Nephron (organoid): ENCODE measurements at regions not wholly inside any gene's neighbourhood (a gene's known extent, or its start where the extent isn't known, plus 50 kb on each side); places are given as distances from the start of the nearest gene placed in this dataset.

Source experiments
- H3K27ac Mint-ChIP-seq, 3 experiments: 2 replicates each; pipeline ENCODE4 v1.8.0; 2020; ENCODE audit warnings: mixed read lengths in 3 of 3, mild to moderate bottlenecking in 2 of 3, moderate library complexity in 1 of 3
- H3K27me3 Mint-ChIP-seq: 2 replicates; pipeline ENCODE4 v1.8.0; 2021; ENCODE audit warnings: low read depth, mild to moderate bottlenecking, moderate library complexity, mixed read lengths
- H3K36me3 Mint-ChIP-seq: 2 replicates; pipeline ENCODE4 v1.8.0; 2020; ENCODE audit warnings: low read depth, mixed read lengths
- H3K4me1 Mint-ChIP-seq: 2 replicates; pipeline ENCODE4 v1.8.0; 2020; ENCODE audit warnings: mixed read lengths
- H3K4me3 Mint-ChIP-seq, 3 experiments: 2 replicates each; pipeline ENCODE4 v1.8.0; 2020; ENCODE audit warnings: mild to moderate bottlenecking in 3 of 3, mixed read lengths in 3 of 3, moderate library complexity in 2 of 3
- H3K9me3 Mint-ChIP-seq: 2 replicates; pipeline ENCODE4 v1.8.0; 2020; ENCODE audit warnings: mixed read lengths
- TF ChIP-seq, protein P1 (sequence below), 3 experiments: fragments of 200-600 bp; sonication (generic); IDR thresholded peaks; one replicate each; pipeline ENCODE4 v1.5.0; 2021; ENCODE audit warnings: antibody characterized with exemption in 3 of 3; ENCODE audit not compliant: unreplicated experiment in 3 of 3

DNA sequence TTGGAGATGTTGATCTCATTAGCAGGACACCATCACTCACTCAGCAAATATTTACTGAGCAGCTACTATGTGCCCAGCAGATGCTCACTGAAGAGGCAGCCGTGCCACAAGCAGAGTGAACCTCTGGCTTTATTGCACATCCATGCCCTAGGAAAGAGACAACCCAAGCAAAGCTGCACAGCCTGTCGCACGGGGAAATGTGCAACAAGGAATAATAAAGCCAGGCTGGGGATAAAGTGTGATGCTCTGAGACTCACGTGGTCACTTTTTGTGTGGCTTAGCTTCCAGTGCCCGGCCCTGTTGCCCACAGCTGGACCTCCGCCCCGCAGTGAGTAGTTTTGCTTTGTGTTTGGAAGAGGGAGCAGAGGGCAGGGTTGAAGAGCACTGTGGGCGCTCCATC, 130.4 kb upstream of the CDH4 start:
- H3K4me1 Mint-ChIP-seq, result peaks cover 14% of the 10 kb centered on the region
- TF ChIP-seq, protein P1, sequence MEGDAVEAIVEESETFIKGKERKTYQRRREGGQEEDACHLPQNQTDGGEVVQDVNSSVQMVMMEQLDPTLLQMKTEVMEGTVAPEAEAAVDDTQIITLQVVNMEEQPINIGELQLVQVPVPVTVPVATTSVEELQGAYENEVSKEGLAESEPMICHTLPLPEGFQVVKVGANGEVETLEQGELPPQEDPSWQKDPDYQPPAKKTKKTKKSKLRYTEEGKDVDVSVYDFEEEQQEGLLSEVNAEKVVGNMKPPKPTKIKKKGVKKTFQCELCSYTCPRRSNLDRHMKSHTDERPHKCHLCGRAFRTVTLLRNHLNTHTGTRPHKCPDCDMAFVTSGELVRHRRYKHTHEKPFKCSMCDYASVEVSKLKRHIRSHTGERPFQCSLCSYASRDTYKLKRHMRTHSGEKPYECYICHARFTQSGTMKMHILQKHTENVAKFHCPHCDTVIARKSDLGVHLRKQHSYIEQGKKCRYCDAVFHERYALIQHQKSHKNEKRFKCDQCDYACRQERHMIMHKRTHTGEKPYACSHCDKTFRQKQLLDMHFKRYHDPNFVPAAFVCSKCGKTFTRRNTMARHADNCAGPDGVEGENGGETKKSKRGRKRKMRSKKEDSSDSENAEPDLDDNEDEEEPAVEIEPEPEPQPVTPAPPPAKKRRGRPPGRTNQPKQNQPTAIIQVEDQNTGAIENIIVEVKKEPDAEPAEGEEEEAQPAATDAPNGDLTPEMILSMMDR (IDR thresholded peaks at IDR 0.05; ENCODE audit: unreplicated experiment in 3 of 3), result no peak
- H3K4me3 Mint-ChIP-seq, result no peak overlapping the region
- no peaks in the 10 kb centered on the region for H3K9me3 Mint-ChIP-seq
- no peaks in the 10 kb centered on the region for H3K36me3 Mint-ChIP-seq
- H3K27me3 Mint-ChIP-seq, result peaks cover 35% of the 10 kb centered on the region
- no peak overlapping the region for H3K27ac Mint-ChIP-seq

DNA sequence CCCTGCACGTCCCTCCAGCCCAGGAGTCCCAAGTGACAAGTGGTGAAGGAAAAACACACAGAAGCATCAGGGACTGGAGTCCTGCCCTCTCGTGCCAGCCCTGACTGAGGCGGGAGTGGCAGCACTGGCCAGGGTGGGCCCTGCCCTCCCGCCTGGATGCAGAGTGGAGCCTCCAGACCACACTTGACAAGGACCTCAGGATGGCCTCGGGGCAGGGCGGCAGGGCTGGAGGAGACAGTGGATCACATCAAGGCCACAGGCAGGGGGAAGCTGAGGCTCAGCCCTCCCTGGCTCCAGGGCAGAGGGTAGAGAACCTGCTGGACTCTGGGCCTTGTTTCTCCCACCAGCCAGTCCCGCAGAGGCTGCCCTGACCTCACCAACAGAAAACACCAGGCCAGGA, 128.8 kb upstream of the CDH4 start:
- no peaks in the 10 kb centered on the region for H3K9me3 Mint-ChIP-seq
- no peaks in the 10 kb centered on the region for H3K36me3 Mint-ChIP-seq
- no peak overlapping the region for H3K27ac Mint-ChIP-seq
- peaks cover 36% of the 10 kb centered on the region for H3K27me3 Mint-ChIP-seq
- H3K4me3 Mint-ChIP-seq, result no peak overlapping the region
- H3K4me1 Mint-ChIP-seq, result peaks cover 14% of the 10 kb centered on the region
- TF ChIP-seq, protein P1 (IDR thresholded peaks at IDR 0.05; ENCODE audit: unreplicated experiment in 3 of 3), result no peak

DNA sequence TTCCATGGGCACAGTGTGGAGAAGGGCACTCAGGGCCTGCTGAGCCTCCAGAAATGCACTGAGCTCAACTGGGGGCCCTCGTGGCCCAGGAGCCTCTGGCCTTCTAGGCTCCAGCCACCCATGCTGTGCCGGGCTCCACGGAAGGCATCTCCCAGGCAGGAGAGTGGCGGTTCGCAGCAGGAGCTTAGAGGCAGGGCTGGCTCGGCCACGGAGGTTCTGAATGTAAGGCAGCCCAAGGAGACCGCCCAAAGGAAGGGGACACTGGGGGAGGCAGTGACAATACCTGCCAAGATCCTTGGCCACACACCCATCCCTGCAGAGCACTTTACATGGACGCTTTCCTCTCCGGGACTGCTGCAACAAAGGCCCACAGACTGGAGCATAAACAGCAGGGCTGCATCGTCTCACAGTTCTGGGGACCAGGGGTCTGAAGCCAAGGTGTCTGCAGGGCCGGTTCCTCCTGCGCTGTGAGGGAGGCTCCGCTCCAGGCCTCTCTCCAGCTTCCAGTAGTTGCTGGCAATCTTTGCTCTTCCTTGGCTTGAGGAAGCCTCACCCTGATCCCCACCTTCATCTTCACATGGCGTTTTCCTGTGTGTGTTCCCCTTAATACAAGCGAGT, 128.2 kb upstream of the CDH4 start:
- TF ChIP-seq, protein P1 (IDR thresholded peaks at IDR 0.05; ENCODE audit: unreplicated experiment in 3 of 3), result no peak
- no peak overlapping the region for H3K4me3 Mint-ChIP-seq

DNA sequence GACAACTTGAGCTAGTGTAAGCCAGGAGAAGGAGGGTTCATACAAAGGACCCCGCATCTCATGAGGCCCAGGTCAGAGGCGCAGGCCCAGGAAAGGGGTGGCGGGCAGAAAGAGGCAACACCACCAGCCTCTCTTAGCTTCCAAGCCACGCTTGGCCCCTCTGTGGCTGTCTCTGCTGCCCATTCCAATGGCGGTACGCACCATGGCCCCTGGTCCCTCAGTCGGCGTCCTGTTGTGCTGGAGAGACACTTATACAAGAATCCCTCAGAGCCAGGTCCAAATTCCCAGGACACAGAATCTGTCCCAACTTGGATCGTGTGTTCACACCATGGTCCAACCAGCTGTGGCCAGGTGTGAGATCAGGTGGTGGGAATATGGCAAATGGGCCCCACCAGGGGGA, 127.0 kb upstream of the CDH4 start:
- Mint-ChIP-seq H3K4me3 (no peak overlapping the region), H3K9me3 (no peaks in the 10 kb centered on the region), H3K4me1 (peaks cover 8% of the 10 kb centered on the region), H3K27me3 (peaks cover 35% of the 10 kb centered on the region), H3K27ac (no peak overlapping the region), H3K36me3 (no peaks in the 10 kb centered on the region)
- TF ChIP-seq, protein P1 (IDR thresholded peaks at IDR 0.05; ENCODE audit: unreplicated experiment in 3 of 3), result no peak

More for the DNA sequence above, 128.2 kb upstream of the CDH4 start:
- Mint-ChIP-seq H3K36me3 (no peaks in the 10 kb centered on the region), H3K4me1 (peaks cover 14% of the 10 kb centered on the region), H3K27ac (no peak overlapping the region), H3K27me3 (peaks cover 35% of the 10 kb centered on the region), H3K9me3 (no peaks in the 10 kb centered on the region)

DNA sequence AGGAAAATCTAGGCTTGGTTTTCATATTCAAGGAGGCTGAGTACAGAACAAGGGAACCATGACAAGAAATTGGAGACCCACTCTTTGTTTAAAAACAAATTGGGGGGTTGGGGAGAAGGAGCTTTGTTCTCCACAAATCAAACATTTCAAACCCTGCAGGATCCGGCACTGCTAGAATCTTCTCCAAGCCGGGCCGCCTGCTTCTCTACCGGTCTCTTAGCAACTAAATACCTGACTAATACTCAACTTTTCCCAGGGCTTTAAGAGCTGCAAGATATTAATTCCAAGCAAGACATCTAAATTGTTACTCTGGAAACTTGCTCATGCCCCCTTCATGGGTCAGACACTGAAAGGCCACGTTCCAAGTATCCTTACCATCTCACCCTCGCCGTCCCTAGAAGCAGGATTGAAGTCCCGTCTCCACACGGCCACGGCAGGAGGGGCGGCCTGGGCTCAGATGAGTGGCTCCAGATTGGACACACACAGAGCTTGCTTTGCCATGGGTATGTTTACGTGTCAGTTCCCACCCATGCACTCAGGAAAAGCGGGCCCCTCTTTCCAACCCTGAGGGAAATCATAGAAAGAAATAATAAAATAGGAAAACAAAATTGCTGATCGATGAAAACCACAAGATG, 126.4 kb upstream of the CDH4 start:
- Mint-ChIP-seq H3K27me3 (peaks cover 38% of the 10 kb centered on the region), H3K27ac (peak overlapping the region in 1 of 3 experiments; percentile 35), H3K4me1 (peaks cover 8% of the 10 kb centered on the region), H3K4me3 (no peak overlapping the region), H3K9me3 (no peaks in the 10 kb centered on the region), H3K36me3 (no peaks in the 10 kb centered on the region)
- TF ChIP-seq, protein P1 (IDR thresholded peaks at IDR 0.05; ENCODE audit: unreplicated experiment in 3 of 3), result no peak
